ENCODE measurements at regions not wholly inside any gene's neighbourhood (a gene's known extent, or its start where the extent isn't known, plus 50 kb on each side); places are given as distances from the start of the nearest gene placed in this dataset.

- Histone ChIP-seq H2AFZ (ENCODE audit: low read depth) (no peak overlapping the region), H3K79me2 (ENCODE audit: insufficient read depth) (no peaks in the 10 kb centered on the region), H3K4me2 (no peak overlapping the region), H4K20me1 (ENCODE audit: insufficient read depth) (no peaks in the 10 kb centered on the region), H3K9ac (no peak overlapping the region), H3F3A (replicated peaks; ENCODE audit: insufficient read depth) (no peaks in the 10 kb centered on the region), H3K27ac (ENCODE audit: low read depth in 2 of 2, low read length in 1 of 2) (no peak overlapping the region), H3K9me2 (no peaks in the 10 kb centered on the region), H3K9me3 (no peaks in the 10 kb centered on the region), H3K27me3 (ENCODE audit: insufficient read depth) (no peaks in the 10 kb centered on the region), H3K4me3 (ENCODE audit: low read depth in 2 of 2, low read length in 1 of 2) (no peak overlapping the region), H3K36me3 (replicated peaks in 1 of 2; ENCODE audit: control insufficient read depth in 1 of 2, insufficient read depth in 2 of 2, low read length in 1 of 2) (no peaks in the 10 kb centered on the region), H3K4me1 (ENCODE audit: control insufficient read depth in 1 of 2, insufficient read depth in 2 of 2, low read depth in 1 of 2, low read length in 1 of 2) (no peaks in the 10 kb centered on the region)
- POLR2A ChIA-PET: no interaction called here
- WGBS (ENCODE audit: low lambda C conversion rate): 11% methylated on average over 2 of the region's 2 CpGs
- TF ChIP-seq CTCF (IDR thresholded peaks at IDR 0.05) (no peak), POLR2AphosphoS5 (IDR thresholded peaks at IDR 0.05; ENCODE audit: low read depth, low read length) (no peak), NFIC (IDR thresholded peaks at IDR 0.05; ENCODE audit: borderline replicate concordance) (no peak), TCF12 (IDR thresholded peaks at IDR 0.05) (no peak), TAF1 (IDR thresholded peaks at IDR 0.05; ENCODE audit: borderline replicate concordance, low read depth, low read length) (no peak), FOSL2 (IDR thresholded peaks at IDR 0.05; ENCODE audit: borderline replicate concordance, low read depth) (no peak), FOXM1 (IDR thresholded peaks at IDR 0.05; ENCODE audit: low read depth) (no peak), MEF2A (IDR thresholded peaks at IDR 0.05; ENCODE audit: borderline replicate concordance, low read depth) (no peak), RXRA (IDR thresholded peaks at IDR 0.05; ENCODE audit: borderline replicate concordance, low read depth) (no peak)
- TF ChIP-seq, protein P1, sequence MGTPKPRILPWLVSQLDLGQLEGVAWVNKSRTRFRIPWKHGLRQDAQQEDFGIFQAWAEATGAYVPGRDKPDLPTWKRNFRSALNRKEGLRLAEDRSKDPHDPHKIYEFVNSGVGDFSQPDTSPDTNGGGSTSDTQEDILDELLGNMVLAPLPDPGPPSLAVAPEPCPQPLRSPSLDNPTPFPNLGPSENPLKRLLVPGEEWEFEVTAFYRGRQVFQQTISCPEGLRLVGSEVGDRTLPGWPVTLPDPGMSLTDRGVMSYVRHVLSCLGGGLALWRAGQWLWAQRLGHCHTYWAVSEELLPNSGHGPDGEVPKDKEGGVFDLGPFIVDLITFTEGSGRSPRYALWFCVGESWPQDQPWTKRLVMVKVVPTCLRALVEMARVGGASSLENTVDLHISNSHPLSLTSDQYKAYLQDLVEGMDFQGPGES (IDR thresholded peaks at IDR 0.05; ENCODE audit: low read depth, low read length): no peak
- TF ChIP-seq, protein P2, sequence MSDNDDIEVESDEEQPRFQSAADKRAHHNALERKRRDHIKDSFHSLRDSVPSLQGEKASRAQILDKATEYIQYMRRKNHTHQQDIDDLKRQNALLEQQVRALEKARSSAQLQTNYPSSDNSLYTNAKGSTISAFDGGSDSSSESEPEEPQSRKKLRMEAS (IDR thresholded peaks at IDR 0.05; ENCODE audit: low read depth): no peak
- CTCF ChIA-PET: no interaction called here
- DNase-seq: no peak
Observed at GRCh38 chr14:42028607-42029006, 421.9 kb downstream of the LRFN5 start.

GRCh38 chr14:42027271-42027670 is 420.6 kb downstream of the LRFN5 start:
- no peaks in the 10 kb centered on the region for H4K20me1 ChIP-seq (ENCODE audit: insufficient read depth)
- H3K4me1 ChIP-seq (ENCODE audit: control insufficient read depth in 1 of 2, insufficient read depth in 2 of 2, low read depth in 1 of 2, low read length in 1 of 2): no peaks in the 10 kb centered on the region
- H3K9me3 ChIP-seq: no peaks in the 10 kb centered on the region
- ChIA-PET CTCF (no interaction called here), POLR2A (no interaction called here)
- no peaks in the 10 kb centered on the region for H3K36me3 ChIP-seq (replicated peaks in 1 of 2; ENCODE audit: control insufficient read depth in 1 of 2, insufficient read depth in 2 of 2, low read length in 1 of 2)
- DNase-seq: no peak
- no peak overlapping the region for H3K4me3 ChIP-seq (ENCODE audit: low read depth in 2 of 2, low read length in 1 of 2)
- no peak overlapping the region for H3K27ac ChIP-seq (ENCODE audit: low read depth in 2 of 2, low read length in 1 of 2)
- WGBS (ENCODE audit: low lambda C conversion rate): 18% methylated on average over 3 of the region's 3 CpGs
- no peaks in the 10 kb centered on the region for H3K27me3 ChIP-seq (ENCODE audit: insufficient read depth)
- no peaks in the 10 kb centered on the region for H3F3A ChIP-seq (replicated peaks; ENCODE audit: insufficient read depth)
- H3K9ac ChIP-seq: no peak overlapping the region
- H3K79me2 ChIP-seq (ENCODE audit: insufficient read depth): no peaks in the 10 kb centered on the region
- no peaks in the 10 kb centered on the region for H3K9me2 ChIP-seq
- H2AFZ ChIP-seq (ENCODE audit: low read depth): no peak overlapping the region
- no peak overlapping the region for H3K4me2 ChIP-seq
- TF ChIP-seq, protein P3, sequence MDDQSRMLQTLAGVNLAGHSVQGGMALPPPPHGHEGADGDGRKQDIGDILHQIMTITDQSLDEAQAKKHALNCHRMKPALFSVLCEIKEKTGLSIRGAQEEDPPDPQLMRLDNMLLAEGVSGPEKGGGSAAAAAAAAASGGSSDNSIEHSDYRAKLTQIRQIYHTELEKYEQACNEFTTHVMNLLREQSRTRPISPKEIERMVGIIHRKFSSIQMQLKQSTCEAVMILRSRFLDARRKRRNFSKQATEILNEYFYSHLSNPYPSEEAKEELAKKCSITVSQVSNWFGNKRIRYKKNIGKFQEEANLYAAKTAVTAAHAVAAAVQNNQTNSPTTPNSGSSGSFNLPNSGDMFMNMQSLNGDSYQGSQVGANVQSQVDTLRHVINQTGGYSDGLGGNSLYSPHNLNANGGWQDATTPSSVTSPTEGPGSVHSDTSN (IDR thresholded peaks at IDR 0.05): no peak
- TF ChIP-seq NFIC (IDR thresholded peaks at IDR 0.05; ENCODE audit: borderline replicate concordance): no peak
- no peak for TF ChIP-seq RCOR1 (IDR thresholded peaks at IDR 0.05; ENCODE audit: low read length)
- no peak for TF ChIP-seq REST (IDR thresholded peaks at IDR 0.05; ENCODE audit: low read depth, low read length)
- TF ChIP-seq, protein P4, sequence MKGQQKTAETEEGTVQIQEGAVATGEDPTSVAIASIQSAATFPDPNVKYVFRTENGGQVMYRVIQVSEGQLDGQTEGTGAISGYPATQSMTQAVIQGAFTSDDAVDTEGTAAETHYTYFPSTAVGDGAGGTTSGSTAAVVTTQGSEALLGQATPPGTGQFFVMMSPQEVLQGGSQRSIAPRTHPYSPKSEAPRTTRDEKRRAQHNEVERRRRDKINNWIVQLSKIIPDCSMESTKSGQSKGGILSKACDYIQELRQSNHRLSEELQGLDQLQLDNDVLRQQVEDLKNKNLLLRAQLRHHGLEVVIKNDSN (IDR thresholded peaks at IDR 0.05; ENCODE audit: borderline replicate concordance, low read depth): no peak
- TF ChIP-seq RFX5 (IDR thresholded peaks at IDR 0.05; ENCODE audit: low read length): no peak
- no peak for TF ChIP-seq EP300 (IDR thresholded peaks at IDR 0.05; ENCODE audit: borderline replicate concordance in 1 of 2, low read depth in 1 of 2, low read length in 1 of 2)
- TF ChIP-seq, protein P5, sequence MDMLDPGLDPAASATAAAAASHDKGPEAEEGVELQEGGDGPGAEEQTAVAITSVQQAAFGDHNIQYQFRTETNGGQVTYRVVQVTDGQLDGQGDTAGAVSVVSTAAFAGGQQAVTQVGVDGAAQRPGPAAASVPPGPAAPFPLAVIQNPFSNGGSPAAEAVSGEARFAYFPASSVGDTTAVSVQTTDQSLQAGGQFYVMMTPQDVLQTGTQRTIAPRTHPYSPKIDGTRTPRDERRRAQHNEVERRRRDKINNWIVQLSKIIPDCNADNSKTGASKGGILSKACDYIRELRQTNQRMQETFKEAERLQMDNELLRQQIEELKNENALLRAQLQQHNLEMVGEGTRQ (IDR thresholded peaks at IDR 0.05; ENCODE audit: borderline replicate concordance, low read depth, low read length): no peak
- TF ChIP-seq SIN3A (IDR thresholded peaks at IDR 0.05; ENCODE audit: borderline replicate concordance, low read depth, low read length): no peak

Data from SK-N-SH (cell line).